ENCODE measurements at regions not wholly inside any gene's neighbourhood (a gene's known extent, or its start where the extent isn't known, plus 50 kb on each side); places are given as distances from the start of the nearest gene placed in this dataset.

DNA sequence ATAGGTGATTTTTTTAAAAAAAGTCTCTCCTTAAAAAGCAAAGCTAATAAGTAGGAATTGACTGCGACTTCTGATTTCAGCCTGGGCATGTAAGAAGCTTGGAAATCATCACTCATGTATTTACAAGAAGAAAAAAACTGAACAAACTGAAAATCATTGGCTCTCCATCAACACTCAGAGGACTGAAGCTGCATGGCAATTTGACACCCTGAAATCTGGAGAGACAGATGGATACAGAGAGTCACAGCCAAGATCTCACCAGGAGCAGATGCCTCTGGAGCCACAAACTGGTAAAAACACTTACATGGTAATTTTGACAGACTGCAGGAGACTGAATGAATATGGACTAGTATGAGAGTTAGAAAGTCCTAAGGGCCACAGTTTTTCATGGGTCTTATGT, 191.2 kb upstream of the TCF21 start:
- DNase-seq = no peak

DNA sequence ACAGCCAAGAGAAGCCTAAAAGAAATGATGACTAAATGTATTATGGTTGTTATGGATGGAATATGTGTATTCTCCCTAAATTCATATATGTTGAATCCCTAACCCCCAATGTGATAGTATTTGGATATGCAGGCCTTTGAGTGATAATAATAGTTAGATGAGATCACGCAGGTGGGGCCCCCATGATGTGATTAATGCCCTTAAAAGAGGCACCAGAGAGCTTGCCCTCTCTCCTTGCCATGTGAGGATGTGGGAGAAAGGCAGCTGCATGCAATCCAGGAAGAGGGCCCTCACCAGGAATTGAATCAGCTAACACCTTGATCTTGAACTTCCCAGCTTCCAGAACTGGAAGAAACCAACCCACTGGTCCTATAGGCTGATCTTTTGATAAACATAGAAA, 190.6 kb upstream of the TCF21 start:
- no peak for DNase-seq

DNA sequence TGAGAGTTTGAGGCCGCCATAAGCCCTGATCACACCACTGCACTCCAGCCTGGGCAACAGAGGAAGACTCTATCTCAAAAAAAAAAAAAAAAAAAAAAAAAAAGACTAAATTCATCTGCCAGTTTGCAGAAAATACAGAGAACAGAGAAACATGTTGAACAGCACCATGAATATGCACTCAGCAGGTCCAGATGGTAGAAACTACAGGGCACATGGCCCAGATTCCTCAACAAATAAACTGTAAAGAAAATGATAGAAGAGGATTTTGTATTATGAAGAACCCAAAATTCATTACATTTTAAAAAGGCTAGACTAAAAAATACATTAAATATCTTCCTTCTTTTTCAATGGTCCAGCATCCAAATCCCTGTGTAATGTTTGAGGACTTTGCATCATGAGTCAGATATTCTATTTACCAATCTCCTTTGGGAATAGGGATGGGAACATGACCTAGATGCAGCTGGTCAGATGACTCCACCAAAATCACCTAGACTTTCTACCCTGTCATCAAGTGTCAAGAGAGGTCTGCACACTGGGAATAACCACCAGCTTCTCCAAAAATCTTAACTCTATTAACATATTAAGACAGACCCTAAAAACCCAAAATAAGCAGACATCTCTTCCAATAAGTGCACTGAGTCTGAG, 189.1 kb upstream of the TCF21 start:
- no peak for DNase-seq

DNA sequence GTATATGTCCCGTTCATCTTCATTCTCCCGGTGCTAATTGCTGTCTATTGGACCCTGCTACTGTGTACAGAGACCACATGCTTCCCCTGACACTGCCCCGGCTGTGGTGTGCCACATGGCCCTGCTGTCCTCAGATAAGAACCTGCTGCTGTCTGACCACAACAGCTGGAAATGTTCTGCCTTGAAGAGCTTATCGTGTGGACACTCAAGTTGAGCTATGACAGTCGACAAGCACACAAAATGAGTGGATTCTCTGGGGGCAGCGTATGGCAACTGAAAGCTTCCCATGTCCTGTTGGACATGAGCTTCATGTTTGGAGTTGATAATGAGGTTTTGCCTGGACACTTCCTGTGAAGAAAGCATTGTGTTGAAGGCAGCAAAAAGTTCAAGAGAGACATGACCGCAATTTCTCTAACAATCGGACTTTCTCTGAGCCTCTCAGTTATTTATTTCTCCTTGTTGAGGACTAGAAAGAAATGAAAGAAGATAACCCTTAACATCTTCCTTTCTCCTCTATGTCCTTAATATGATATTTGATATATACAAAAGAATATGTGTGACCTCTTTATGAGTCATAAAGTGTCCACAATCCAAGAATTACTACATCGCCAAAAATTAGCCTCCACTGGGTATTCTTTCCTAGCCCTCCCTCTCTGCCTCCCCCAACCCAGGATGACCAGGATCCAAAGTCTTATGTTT, 187.1 kb upstream of the TCF21 start:
- DNase-seq = no peak

DNA sequence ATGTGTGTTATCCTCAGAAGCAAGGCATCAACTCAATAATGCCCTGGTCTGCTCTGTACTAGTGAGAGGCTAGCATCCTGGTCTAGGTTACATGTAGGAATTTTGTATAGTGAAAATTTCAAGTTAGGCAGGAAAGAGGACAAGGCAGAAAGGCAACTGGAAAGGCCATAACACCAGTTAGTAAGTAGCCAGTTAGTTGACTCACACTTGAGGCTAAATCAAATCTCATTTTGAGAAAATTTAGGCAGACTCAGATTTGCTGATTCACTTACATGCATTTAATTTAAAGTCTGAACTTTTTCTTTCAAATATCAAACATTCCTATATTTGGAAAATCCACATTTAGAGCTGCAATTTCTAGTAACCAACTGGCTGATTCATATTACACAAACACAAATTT, 184.5 kb upstream of the TCF21 start:
- no peak for DNase-seq

DNA sequence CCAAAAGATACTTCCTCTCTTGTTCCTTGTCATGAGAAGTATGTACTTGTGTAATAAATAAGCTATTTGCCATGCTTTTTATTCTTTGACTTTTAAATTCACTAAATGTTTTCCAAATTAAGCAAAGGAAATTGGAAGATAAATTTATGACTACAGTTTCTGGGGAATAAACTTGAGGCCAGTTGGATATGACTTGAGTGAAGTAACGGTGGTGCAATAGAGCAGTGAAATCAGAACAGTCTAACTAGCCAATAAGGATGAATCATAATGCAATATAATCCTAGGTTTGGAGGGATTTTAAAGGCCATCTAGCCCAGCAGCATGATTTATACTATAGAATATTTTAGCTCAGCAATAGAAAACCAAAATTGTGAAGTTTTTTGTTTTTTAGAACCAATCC, 183.8 kb upstream of the TCF21 start:
- no peak for DNase-seq

DNA sequence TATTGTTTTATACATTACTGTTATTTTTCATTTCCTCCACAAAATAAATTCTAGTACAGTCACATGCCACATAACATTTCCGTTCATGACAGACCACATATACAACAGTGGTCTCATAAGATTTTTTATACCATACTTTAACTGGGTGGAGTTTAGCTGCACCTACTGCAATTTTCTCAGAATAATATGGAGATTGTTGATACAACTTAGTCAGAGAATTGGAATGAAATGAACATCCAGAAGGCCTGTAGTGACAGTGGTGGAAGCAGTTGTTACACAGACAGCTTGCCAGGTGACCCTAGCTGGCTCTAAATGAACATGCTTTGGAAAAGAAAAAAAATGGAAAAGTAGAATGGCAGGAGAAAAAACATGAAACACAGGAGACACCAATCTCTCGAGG, 183.2 kb upstream of the TCF21 start:
- DNase-seq = no peak

DNA sequence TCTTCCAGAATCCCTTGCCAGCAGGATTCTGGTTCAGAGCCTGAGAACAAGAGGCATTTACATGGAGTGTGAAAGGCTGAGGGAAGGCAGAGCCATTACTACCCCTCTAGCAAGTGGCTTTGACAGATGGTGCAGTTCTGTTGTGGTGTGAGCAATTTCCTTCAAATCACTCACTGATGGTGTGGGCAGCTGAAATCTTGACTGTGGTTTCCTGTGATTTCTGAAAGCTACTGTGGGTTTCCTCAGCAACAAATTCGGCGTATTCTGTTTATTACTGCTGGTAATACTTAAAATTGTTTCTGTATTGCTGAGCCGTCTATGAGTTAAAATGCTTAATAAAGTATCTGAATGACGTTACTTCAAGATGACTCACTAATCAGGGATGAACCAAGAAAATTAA, 181.5 kb upstream of the TCF21 start:
- peak; percentile 65 for DNase-seq

DNA sequence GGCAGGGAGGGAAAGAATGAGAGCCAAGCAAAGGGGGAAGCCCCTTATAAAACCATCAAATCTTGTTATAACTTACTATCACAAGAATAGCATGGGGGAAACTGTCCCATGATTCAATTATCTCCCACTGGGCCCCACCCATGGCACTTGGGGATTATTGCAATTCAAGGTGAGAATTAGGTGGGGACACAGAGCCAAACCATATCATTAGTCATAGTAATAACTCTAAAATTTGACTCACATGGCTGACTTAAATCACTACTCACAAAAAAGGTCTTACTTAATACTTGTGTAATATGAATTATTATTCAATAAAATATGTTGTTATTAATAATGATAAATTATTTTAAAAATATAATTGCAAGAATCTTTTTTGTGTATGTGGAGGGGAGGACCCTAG, 178.1 kb upstream of the TCF21 start:
- peak; percentile 1 for DNase-seq

DNA sequence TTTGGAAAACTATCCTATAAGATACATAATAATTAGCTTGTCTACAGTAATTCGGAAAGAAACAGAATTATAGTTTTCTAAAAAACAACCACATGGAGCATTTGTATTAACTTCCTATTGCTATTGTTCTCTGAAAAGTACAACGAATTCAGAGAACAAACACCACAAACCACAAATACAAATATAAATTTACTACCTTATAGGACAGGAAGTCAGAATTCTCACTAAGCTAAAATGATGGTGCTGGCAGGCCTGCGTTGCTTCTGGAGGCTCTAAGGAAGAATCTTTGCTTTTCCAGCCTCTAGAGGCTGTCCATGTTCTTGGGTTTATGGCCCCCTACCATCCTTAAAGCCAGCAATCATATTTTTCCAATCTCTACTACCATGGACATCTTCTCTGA, 173.6 kb upstream of the TCF21 start:
- peak; percentile 7 for DNase-seq

DNA sequence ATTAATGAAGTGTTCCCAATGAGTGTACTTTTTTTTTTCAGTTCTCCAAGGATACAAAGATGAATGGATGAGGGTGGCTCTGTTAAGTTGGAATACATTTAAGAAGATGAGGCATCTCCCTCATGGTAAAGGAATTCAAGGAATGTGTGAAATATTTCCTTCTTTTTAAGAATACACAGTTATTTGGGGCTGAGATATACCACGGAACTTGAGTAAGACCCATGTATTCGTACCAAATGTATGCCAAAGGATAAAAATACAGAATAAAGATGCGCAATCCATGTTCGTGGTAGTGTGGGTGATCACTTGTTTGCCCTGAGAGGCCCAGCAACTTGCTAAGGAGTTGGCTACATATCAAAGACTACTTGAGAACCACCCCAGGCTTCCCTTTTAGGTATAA, 164.2 kb upstream of the TCF21 start:
- no peak for DNase-seq

DNA sequence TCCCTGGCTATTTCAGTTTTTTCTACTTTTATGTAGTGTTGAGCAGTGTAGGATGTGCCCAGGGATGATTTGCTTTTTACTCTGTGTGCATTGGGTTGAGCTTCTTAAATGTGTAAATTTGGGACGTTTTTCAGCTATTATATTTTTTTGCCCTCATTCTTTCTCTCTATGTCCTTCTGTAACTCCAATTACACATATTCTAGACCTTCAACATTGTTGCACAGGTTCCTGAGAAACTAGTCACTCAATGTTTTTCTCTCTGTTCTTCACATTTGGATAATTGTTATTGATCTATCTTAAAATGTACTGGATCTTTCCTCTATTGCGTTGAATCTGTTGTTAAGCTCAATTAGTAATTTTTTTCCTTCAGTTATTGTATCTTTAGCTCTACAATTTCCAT, 162.7 kb upstream of the TCF21 start:
- no peak for DNase-seq

DNA sequence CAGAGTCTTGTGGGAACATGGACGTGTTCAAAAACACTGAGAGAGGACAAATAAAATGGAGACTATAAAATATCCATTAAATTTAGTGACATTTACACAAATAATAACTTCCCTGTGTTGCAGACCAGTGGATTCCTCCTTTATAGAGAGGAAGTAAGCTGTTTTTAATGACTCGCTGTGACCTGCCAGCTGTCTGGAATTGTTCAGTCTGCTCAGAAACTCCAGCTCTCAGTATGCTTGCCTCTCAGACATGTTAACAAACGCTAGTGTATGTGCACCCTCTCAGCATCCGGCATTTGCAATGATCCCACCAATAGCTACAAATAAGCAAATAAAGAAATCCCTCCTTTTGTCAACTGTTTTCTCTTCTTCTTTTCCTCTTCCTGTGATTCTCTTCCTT, 158.0 kb upstream of the TCF21 start:
- no peak for DNase-seq

DNA sequence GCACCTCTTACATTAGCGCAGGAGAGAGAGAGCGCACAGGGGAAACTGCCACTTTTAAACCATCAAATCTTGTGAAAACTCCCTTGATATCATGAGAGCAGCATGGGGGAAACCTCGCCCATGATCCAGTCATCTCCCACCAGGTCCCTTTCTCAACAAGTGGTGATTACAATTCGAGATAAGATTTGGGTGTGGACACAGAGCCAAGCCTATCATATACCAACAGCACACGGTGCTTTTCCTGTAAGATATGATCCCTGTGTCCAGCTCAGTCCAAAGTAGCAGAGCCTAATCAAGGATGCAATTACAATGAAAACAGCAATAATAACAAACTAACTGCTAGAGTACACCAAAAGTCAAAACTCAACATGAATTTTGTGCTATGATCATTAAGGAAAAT, 148.7 kb upstream of the TCF21 start:
- DNase-seq = no peak

DNA sequence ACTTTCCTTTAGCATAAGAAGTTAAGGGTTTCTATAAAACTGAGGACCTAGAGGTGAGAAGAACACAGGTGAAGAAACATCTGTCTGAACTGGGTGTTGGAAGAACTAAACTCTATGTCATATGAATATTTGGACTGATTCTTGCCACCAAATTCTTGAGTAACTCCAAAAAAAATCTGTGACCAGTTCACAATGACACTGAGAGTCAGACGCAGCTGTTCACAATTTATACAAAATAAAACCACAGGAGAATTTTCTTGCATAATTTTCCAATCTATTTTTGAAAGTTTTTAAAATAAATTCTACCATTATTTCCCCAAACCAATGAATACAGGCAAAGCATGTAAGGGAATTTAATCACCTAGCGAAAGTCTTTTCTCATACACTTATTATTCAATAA, 148.1 kb upstream of the TCF21 start:
- no peak for DNase-seq

DNA sequence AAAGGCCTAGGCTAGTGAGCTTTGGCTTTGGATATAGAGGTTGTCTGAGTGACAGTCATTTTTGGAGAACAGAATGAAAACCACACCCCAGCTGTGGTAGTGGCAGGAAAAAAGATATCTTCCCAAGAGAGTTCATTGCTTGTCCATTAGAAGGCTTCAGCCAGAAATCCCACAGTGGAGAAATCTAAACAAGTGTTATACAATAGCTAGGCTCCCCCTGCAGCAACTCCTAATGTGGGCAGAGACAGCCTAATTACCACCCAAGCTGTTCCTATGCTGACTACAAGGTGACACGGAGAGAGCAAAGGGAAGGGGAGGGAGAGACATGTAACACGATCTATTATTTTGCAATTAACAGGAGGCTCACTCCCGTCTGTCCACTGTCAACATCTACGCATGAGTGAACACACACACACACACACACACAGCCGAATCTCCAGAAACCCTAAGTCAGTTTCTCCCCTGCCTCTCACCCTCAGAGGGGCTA, 147.5 kb upstream of the TCF21 start:
- no peak for DNase-seq

DNA sequence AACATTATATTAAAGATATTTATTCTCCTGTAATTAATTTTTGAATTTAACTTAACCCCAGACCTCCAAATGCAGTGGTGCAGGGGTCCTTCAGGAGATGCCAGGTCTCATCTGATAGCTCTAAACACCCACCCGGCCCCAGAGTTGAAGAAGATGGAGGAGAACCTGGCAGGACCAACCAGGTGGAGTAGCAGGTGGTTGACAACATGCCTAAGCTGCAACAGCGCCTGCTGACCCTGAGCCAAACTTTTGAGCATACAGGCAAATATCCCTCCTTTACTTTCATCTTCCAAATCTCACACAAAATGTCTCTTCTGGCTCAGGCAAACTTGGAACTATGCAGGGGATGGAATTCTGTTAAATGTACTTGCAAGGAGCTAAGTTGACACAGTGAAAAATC, 145.3 kb upstream of the TCF21 start:
- no peak for DNase-seq

DNA sequence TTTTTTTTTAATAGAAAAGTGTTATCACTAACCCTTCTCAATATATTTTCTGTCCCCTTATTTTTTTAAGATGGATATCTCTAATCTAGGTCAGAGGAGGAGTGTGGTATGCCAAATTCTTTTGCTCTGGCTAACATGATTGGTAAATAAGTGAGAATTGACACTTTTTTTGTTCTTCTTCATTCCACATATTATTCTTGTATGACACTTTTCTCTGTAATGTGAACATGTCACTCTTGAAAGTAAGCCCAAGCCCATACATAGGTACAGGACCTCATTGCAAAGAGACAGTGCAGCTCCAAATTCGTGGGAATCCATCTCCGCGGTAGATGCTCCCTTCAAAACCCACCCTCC, 142.5 kb upstream of the TCF21 start:
- no peak for DNase-seq

DNA sequence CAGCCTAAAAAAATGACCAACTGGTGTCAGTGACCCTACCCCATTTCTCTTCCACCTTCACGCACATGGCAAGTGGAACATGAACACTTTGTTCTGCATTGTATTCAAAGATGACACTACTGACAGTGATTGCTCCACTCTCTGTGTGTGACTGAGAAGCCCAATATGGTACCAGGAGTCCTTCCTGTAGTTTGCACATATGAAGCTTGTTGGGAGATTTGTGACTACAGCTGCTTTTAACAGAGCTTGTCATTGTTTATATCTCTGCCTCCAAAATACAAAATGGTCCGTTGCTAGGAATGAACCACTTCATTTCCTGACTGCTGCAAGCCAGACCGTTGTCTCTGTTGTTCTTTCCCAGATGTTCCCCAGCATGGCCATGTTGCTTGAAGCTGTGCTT, 140.3 kb upstream of the TCF21 start:
- no peak for DNase-seq

DNA sequence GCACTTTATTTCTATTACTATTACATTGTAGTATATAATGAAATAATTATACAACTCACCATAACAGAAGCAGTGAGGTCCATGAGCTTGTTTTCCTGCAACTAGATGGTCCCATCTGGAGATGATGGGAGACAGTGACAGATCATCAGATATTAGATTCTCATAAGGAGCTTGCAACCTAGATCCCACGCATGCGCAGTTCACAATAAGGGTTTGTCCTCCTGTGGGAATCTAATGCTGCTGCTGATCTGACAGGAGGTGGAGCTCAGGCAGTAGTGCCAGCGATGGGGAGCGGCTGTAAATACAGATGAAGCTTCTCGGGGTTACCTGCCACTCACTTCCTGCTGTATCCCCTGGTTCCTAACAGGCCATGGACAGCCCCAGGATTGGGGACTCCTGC, 139.5 kb upstream of the TCF21 start:
- no peak for DNase-seq

DNA sequence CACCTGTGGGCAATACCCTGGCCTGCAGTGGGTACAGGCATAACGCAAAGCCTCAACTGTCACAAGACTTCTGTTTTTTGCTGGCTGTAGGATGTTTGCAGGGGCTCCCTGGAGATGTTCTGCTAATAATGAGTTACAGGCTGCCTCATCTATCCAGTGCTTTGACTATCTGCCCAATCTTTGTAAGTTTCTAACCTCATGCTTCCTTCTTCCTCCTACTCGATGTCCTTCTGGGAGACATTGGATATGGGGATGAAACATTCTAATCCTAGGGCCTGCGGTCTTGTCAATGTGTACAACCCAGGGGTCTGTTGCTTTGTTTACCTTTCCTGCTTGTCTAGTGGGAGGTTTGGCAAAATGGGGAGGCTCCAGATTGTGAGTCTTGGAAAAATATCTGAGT, 136.8 kb upstream of the TCF21 start:
- no peak for DNase-seq

DNA sequence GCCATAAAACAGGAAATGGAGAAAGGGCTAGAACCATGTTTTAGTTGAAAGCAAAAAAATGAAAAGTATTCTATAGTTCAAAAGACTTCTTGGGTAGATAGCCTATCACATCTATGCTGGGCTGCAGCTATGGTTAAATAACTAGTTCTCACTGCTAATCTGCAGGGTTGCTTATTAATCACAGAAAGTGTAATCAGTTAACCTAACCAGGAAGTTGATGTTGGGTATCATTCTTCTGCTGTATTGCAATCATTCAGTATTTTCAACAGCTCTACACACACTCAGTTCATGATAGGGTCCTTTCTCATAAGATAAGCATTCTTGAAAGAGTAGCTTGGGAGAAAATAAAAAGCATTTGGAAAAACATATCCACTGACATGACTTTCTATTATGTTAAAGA, 135.2 kb upstream of the TCF21 start:
- no peak for DNase-seq

DNA sequence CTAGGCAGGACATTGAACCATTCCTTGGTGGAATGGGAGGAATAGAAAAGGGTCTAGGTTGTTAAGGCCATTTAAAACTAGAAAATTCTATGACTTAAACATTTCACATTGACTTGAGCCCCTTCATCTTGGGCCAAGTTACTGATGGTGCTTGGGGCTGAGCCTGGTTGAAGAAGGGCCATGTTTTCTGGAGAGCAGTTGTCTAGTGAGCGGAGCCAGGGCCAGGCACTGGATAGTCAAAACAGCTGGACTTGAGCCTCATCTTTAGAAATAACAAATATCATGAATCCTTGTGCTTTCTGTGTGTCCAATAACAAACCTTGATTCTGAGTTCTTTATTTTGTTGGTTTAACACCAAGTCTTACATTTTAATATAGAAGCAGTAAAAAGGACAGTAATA, 134.6 kb upstream of the TCF21 start:
- DNase-seq = no peak

DNA sequence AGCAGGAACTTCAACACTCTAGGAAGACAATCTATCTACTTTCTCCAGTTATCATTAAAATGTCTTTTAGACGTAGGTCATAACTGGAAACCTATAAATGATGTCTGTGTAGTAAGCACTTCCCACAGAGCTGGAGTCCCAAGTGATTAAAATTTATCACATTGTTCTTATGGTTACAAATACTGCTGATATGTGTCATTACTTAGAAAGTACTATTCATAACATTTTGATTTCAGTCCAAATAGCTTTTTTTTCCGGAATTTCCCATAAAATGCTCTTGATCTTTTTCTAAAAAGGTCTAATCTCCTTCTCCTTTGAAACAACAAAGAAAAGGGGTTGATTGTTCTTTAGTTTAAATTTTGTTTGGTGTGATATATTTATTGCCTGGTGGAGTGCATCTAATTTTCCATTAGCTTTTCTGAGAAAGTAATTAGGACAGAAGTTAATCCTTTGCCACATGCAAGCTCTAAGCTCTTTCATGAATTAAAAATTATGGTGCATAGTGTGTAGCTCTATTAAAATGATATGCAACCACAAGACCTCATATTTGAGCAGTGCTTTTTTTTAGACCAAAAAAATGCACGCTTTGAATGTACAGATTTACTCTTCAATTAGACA, 132.7 kb upstream of the TCF21 start:
- DNase-seq = no peak

DNA sequence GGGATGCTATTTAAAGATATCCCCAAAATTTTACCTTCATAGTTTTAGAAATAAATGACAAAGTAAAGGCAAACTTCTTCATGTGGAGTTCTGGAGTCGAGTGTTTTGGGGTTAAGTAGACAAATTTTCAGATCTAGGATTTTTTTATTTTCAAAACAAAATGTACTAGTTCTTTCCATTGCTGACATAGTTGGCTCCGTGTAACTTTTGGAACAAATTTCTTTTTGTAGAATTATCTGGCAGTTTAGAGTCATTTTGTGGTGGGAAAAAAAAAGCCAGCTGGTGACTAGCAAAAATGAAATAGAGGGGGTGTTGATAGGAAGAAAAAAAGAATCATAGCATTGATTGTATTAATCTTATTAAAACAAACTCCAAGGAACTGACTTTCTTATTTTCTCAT, 131.6 kb upstream of the TCF21 start:
- no peak for DNase-seq
